Non-pigmented ciliary epithelial cell (primary cell): ENCODE measurements at regions not wholly inside any gene's neighbourhood (a gene's known extent, or its start where the extent isn't known, plus 50 kb on each side); places are given as distances from the start of the nearest gene placed in this dataset.
"Not testable (repeated sequence)": the region's sequence is repeated elsewhere in the genome, so short reads cannot be mapped to it uniquely, and the experiment has no call there.

Experiments used
- DNase-seq: peaks from one replicate; pipeline ENCODE4 v3.0.0-alpha.2; 2010; ENCODE audit warnings: low read depth

DNA sequence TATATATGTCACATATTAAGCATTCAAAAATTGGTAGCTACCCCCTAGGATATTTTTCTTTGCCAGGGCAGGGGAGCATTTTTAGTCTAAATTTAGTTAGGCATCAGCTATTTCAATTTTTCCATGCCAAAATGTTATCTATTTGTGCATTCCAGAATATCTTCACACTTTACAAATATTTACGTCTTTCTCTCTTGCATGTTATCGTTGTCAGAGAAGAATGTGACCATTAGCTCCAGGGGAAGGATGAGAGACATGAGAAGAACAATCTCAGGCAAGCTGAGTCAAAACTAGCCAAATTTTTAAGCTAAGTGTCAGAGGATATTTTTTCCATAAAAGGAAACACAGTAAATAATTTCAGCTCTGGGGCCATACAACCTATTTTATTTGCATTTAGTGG lies 885.0 kb upstream of the EPHA5 start:
- DNase-seq = peak; percentile 49

DNA sequence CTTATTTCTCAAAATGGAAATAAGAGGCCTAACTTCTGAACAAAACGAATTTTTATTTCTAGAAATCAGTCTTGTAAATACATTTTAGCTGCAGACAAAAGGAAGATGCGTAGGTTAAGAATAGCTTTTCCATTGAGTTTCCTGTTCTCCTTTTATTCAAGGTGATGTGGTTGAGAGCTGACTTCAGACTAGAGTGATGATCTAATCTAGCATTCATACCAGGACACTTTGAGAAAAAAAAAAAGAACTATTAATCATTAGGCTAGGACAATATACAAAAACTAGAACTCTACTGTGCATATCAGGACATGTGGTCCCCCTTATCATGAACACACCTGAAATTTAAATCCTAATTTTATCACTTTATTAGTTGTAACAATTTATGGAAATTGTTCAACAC lies 884.5 kb upstream of the EPHA5 start:
- DNase-seq = no peak

DNA sequence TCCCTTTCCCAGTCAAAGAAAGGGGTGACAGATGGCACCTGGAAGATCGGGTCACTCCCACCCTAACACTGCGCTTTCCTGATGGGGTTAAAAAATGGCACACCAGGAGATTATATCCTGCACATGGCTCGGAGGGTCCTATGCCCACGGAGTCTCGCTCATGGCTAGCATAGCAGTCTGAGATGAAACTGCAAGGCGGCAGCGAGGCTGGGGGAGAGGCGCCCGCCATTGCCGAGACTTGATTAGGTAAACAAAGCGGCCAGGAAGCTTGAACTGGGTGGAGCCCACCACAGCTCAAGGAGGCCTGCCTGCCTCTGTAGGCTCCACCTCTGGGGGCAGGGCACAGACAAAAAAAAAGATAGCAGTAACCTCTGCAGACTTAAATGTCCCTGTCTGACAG lies 875.0 kb upstream of the EPHA5 start:
- not testable (repeated sequence) for DNase-seq

DNA sequence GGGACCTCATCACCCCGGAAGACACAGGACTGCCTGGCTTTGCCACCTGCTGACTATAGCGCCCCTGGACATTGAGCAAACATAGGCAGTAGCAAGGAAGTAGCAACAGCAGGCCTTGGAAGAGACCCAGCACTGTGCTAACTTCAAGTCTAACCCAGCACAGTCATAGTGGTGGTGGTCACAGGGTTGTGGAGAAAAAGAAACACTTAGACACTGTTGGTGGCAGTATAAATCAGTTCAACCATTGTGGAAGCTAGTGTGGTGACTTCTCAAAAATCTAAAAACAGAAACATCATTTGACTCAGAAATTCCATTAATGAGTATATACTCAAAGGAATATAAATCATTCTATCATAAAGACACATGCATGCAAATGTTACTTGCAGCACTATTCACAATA lies 874.0 kb upstream of the EPHA5 start:
- no peak for DNase-seq

DNA sequence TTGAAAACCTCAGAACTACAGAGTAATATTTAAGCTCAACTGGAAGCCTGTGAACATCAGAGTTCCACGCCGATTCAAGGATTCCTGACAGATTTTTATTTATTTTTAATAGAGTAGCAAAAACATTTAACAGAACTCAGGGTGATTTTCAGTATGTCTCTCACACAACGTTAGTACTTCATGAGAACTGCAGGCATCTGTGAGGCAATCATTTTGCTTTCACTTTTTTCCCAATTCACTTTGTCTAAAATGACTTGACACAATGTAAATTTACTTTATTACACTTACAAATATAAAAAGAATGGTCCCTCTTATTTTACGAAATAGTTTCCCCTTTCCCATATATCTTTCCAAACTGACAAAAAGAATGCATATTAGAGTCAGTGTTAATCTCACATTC lies 869.5 kb upstream of the EPHA5 start:
- DNase-seq = no peak

DNA sequence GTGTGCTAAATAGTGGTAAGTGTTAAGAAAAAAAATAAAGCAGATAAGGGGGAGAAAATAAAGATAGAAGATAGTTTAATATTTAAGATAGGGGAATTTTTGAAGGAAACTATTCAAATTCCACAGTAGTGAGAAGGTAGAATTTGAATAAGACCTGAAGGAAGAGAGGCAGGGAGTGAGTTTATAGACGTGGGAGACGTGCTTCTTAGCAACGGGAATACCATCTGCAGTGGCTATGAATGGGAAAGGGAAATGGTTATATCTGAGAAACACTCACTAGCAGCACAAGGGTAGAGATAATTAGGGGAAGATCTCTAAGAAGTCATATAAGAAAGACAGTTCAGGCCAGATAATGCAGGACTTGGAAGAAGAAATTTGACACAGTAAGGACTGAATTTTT lies 854.5 kb upstream of the EPHA5 start:
- DNase-seq = no peak

DNA sequence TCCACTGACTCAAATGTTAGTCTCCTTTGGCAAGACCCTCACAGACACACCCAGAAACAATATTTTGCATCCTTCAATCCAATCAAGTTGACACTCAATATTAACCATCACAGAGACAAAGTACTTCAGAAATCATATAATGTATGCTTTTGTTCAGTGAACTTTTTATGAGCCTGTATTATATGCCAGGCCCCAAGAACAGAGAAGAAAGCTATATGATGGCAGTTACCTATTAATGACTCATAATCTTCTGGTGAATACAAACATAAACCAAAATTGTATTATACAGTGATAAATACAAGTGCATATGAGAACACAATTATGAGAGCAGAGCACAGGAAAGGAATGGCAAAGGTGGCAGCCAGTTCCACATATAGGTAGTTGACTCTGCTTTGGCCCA lies 852.0 kb upstream of the EPHA5 start:
- DNase-seq = no peak

DNA sequence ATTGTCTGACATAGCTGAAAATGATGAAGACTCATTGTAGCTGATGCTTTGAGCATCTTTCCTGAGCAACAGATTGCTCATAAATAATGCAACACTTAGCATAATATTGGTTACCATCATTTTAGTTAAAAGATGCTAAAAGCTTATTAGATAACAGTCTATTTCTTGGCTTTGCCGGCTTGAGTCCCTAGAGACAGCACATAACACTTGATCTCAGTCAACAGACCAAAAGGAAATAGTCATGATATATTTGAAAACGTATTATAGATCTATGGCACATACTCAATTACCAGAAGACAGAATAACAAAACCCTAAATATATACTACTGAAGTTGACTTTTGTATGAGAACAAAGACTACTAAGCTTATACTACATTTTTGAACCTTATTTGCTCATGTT lies 846.7 kb upstream of the EPHA5 start:
- DNase-seq = no peak

DNA sequence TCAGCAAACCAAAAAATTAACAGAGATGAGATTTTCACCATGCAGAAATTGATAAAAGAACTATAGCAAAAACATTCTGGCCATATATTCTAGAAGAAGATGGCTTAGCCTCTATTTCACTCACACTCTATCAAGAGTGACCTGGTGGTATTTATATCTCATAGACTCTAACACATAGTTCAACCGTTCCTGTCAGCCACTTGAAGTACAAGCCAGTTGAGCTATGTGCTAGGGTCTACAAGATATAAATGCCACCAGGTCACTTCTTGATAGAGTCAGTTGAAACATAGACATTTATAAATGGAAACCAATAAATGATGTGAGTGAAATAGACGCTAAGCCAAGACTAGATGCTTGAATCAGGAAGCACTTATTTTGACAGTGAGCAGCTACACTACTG lies 836.7 kb upstream of the EPHA5 start:
- DNase-seq = no peak

DNA sequence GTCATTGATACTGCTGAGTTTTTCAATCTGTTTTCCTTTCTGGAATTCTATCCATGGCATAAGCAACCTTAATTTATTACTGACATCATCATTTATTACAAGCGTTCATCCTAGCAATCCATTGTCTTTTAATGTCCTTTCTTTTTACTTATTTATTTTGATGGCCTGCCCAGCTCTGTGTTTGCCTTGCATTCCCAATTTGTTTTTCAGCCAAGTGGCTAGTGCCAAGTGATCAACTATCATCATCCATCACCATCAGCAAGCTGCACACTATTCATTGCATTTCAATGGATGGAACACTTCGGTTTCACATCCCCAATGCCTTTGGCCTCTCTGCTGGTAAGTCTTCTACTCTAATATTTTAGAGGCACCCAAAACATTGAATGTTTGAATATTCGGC lies 831.7 kb upstream of the EPHA5 start:
- no peak for DNase-seq

DNA sequence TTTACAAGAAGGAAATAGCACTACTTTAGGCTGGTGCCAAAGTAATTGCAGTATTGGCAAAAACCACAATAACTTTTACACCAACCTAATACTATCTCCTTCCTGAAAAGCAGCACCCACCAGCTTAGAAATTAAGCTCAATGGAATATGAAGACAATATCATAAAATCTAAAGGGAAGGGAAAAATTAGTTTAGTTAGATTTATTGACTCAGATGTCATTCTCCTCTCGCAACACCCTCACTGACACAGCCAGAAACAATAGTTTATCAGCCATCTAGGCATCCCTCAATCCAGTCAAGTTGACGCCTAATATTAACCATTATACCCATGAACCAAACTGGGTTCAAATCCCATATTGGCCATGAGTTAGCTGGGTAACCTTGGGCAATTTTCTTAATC lies 820.4 kb upstream of the EPHA5 start:
- no peak for DNase-seq

DNA sequence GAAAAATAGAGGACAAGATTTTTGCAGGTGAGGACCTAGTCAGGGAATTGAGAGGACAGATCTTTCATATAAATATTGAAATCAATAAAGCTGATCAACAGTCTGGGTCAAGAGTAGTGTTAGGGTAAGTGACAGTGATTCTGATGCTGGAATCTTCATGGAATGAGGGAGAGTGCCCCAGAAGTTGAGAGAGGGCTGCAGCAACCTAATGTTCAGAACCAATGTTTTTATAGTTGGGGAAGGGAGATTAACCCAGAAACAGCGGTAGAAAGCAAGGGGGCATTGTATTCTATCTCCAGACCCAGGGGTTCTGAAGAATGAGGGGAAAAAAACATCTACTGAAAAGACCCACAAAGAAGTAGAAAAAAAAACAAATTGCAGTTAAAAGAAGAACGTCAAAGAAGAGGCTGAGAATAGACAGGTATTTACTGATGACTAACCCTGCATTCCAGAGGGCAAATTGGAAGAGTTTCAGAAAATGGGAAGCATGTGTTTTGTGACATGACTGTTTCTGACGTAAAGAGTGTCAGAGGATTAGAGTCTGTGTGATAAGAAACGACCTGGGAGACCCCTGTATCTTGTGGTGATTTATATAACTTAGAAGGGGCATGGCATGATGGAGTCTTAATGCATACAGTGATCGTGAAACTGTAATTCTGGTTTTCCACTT lies 819.6 kb upstream of the EPHA5 start:
- peak; percentile 70 for DNase-seq

DNA sequence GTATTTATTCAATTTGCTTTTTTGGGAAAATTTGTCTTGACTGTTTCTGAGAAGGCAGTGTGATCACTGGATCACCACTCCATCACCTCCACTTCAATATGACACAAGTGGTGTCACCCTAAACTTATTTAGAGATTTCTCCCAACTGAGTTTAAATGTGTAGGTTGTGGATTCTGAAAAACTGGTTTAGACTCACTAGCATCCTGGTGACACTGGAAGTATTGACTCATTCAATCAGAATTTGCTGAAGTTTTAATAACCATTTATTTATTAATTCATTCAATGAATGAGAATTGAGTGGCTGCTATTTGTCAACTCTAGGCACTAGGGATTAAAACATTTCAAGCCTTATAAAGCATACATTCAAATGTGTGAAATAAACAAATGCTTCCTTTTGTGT lies 819.1 kb upstream of the EPHA5 start:
- DNase-seq = no peak

DNA sequence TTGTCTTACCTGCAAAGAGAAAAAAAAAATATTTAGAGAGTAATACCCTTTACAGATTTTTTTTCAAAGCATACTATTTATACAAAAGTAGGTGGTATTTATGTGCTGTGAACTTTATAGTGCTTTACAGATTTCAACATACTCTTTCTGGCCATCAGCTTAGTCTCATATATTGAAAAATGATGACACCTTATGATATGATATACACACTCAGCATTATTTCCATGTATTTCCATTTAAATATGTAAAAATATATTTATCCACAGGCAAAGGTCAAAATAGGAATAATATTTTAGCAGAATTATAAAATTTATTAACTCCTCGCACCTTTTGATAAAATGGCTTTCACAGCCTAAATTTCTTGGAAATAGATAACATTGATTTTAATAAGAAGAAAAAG lies 815.8 kb upstream of the EPHA5 start:
- no peak for DNase-seq

DNA sequence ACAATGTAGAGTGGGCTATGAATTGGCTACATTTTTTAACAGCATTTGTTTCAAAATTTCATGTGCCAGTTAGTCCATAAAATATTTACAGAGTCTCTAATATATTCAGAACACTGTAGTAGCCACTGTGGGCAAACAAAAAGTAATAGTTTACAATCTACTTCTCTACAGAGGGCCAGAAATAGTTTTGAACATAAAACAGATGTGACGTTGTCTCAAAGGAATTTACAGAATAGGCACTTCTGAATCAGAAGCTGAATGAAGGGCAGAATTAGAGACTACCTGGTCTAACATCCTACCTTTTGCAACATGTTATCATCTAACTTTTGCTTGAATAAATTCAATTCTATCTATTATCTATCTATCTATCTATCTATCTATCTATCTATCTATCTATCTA lies 811.9 kb upstream of the EPHA5 start:
- DNase-seq = no peak

DNA sequence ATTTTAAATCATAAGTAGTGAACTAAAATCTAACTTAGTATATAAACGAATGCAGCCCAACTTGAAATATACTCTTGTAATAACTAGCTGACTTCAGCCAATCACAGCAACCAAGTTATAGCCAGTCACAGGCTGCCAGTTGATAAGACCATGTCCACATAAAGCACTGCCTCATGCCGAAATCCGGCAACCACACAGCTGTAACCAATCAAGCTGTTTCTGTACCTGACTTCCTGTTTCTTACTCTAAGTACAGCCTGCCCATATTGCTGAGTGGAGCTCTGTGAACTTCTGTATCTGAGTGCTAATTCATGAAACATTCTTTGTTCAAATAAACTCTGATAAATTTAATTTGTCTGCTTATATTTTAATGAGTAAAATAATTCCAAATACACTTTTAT lies 805.3 kb upstream of the EPHA5 start:
- DNase-seq = no peak

DNA sequence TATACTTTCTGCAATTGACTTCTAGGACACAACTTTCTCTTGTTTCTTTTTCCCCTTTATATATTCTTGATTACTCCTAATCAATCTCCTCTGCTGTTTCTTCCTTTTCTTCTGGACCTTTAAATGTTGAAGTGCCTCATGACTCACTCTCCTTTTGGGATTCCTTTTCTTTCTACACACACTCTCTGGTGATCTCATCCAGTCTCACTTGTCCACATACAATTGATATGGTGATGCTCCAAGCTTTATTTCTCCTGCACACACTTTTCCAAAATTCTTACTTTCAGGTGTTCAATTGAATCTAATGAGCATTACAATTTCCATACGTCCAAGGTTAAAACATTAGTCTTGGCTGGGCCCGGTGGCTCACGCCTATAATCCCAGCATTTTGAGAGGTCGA lies 794.8 kb upstream of the EPHA5 start:
- DNase-seq = no peak

DNA sequence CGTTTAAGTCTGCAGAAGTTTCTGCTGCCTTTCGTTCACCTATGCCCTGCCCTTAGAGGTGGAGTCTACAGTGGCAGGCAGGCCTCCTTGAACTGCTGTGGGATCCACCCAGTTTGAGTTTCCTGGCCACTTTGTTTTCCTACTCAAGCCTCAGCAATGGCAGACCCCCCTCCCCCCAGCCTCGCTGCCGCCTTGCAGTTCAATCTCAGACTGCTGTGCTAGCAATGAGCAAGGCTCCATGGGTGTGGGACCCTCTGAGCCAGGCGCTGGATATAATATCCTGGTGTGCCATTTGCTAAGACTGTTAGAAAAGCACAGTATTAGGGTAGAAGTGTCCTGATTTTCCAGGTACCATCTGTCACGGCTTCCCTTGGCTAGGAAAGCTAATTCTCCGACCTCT lies 792.6 kb upstream of the EPHA5 start:
- not testable (repeated sequence) for DNase-seq

DNA sequence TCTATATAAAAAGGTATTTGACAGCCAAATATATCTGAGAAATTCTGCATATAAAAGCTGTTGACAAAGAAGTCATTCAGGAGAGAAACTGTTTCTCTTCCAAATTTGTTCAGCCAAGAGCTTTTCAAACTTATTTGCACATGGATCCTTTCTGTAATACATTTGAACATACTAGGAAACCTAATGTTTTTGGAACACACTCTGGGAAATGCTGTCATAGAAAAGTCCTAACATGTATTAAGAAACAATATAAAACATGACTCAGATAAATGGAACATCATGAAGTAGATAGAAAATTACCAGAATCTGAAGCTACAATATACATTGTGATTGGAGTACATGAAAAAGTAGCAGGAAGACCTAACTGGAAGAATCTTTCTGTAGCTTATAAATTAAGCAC lies 781.5 kb upstream of the EPHA5 start:
- no peak for DNase-seq

DNA sequence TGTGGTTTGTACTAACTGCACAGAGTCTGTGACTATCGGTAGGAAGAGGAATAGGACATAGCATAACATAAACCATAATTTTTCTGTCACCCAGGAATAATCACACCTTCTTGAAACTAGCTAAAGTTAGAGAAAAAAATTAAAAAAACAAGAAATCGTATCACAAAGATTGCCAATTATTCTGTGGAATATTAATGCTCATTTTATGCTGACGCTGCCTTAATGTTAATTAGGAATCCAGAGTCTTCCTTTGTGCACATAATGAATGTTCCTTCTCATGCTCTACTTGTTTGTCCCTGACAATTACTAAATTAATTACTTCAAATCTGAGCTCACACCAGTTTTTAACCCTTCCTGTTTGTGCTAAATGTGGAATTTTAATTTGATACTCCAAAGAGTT lies 772.7 kb upstream of the EPHA5 start:
- no peak for DNase-seq

DNA sequence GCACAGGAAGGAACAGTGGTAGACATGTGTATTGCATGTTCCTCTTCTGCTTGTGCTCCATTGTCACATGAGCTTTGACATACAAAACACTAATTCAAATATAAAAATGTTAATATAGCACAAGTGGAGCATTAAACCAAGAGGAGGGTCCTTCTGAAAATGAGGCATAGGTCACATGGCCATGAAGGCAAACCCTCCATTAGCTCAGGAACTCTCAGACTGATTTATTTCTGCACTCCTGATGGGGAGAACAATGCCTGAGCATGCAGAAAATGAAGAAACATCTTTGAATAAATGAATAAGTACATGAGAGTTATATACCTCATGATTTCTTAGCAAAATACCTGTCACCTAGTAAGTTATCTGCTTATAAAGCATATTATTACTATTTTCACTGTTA lies 769.2 kb upstream of the EPHA5 start:
- no peak for DNase-seq

DNA sequence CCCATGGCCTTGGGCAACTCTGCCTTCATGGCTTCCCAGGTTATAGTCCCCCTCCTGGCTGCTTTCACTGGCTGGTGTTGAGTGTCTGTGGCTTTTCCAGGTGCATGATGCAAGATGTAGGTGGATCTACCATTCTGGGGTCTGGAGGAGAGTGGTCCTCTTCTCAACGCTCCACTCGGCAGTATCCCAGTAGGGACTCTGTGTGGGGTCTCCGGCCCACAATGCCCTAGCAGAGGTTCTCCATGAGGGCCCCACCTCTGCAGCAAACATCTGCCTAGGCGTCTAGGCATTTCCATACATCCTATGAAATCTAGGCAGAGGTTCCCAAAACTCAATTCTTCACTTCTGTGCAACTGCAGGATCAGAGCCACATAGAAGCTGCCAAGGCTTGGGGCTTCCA lies 763.4 kb upstream of the EPHA5 start:
- no peak for DNase-seq

DNA sequence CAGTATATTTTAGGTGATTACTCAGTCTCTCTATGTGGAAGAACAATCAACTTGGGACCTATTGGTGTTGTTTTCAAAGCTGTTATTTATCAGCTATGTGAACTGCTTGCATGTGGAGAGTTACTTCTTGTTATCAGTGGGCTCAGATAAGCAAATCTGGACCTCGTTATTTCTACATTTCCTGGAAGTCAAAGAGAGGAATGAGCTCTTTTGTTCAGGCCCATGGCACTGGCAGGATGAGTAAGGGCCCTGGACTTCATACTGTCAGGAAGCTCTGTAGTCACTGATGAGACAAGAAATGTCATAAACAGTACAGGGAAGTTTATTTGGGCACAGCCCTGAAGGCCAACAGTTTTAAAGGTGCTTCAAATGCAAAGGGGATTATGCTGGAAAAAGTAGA lies 760.6 kb upstream of the EPHA5 start:
- DNase-seq = peak; percentile 5

DNA sequence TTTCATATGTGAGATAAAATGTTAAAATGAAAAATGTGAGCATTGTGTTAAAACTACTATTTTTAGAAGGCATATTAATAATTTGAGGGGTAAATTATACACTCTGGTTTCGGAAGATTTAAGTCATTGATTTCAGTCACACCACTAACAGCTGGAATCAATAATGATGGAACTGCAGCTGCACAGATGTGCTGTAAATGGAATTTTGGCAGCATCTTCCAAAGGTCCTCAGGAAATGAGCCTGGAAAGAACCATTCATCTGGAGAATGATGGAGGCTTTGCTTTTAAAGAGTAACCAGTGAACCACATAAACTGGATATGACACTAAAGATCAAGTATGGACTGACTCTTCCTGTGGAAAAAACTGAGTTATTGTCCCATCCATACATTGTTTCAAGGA lies 759.0 kb upstream of the EPHA5 start:
- no peak for DNase-seq

DNA sequence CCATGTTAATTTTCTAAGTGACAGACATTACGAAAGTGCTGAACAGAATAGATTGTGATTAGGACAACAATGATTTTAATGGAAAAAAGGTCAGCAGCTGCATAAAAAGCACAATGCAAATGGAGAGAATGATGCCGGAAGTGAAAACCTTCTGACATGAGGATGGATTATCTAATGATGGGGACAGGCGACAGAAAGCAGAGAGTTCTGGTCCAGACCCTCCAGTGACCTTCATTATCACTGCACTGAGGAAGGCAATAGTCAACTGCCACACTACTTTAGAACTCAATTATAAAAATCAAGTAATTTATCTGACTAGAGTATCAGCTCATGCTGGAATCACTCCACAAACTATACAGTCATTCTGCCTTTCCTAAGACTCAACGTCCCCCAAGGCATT lies 746.1 kb upstream of the EPHA5 start:
- DNase-seq = no peak
